Body of pancreas (tissue), 4 donors: ENCODE measurements at regions not wholly inside any gene's neighbourhood (a gene's known extent, or its start where the extent isn't known, plus 50 kb on each side); places are given as distances from the start of the nearest gene placed in this dataset.

ENCODE experiments used
- ATAC-seq: fragments of 150-250 bp; one replicate; pipeline ENCODE4 v1.9.1; 2016
- DNase-seq, 4 donors: peaks; one replicate each; pipeline ENCODE4 v3.0.0-alpha.2; 2019
- H3K27ac ChIP-seq, 4 donors: fragments of 200-600 bp; sonication (generic); 1 replicate in 3 of 4; 2 replicates in 1 of 4; pipeline versions ENCODE4 v1.5.1 to v1.6.1; 2016 to 2019; ENCODE audit warnings: mild to moderate bottlenecking in 1 of 4, mixed read lengths in 1 of 4, moderate library complexity in 1 of 4
- H3K27me3 ChIP-seq, 2 donors: fragments of 200-600 bp; sonication (generic); one replicate each; pipeline ENCODE4 v1.6.0; 2016; ENCODE audit warnings: mild to moderate bottlenecking in 1 of 2
- H3K36me3 ChIP-seq, 2 donors: fragments of 200-600 bp; sonication (generic); replicated peaks in 1 of 2; 2 replicates each; pipeline ENCODE4 v1.5.1; 2016; ENCODE audit warnings: low read depth in 2 of 2; ENCODE audit not compliant: insufficient read depth in 1 of 2
- H3K4me1 ChIP-seq: fragments of 200-600 bp; sonication (generic); one replicate; pipeline ENCODE4 v1.6.0; 2016
- H3K4me3 ChIP-seq, 2 donors: fragments of 200-600 bp; sonication (generic); 1 replicate in 1 of 2; 2 replicates in 1 of 2; pipeline ENCODE4 v1.5.1; 2016 to 2019
- H3K9me3 ChIP-seq, 3 donors: fragments of 200-600 bp; sonication (generic); 1 replicate in 2 of 3; 2 replicates in 1 of 3; pipeline ENCODE4 v1.5.1; 2016
- CTCF ChIP-seq, 7 experiments: fragments of 450-650 bp in 4 of 7; fragments of 200-600 bp in 3 of 7; sonication (generic) in 3 of 7; IDR thresholded peaks; one replicate each; pipeline ENCODE4 v1.5.1; 2016 to 2019; ENCODE audit warnings: antibody characterized with exemption in 7 of 7
- POLR2A ChIP-seq, 3 donors: fragments of 450-650 bp; IDR thresholded peaks; one replicate each; pipeline ENCODE4 v1.6.1; 2016; ENCODE audit warnings: antibody characterized with exemption in 3 of 3, mild to moderate bottlenecking in 2 of 3
- WGBS, 2 donors: methylation state at CpG; one replicate each; pipeline ENCODE4 v1.1.5; 2017; 5-methylcytosine and 5-hydroxymethylcytosine counted together
- intact Hi-C: fragments of 100-400 bp; cut with DNase I; formaldehyde crosslinking; loops from one replicate; pipeline ENCODE4 v1.15.1; 2023

- no peaks in the 10 kb centered on the region for H3K36me3 ChIP-seq
- no peaks in the 10 kb centered on the region for H3K9me3 ChIP-seq
- no peak overlapping the region for H3K4me3 ChIP-seq
- intact Hi-C loops, result no loop called here
- peak; percentile 31 for ATAC-seq
- peak overlapping the region in 1 of 4 donors; percentile 16 for H3K27ac ChIP-seq
- WGBS, 2 donors, result 51 to 62% methylated on average over 6 of the region's 6 CpGs
- peak in 1 of 4 donors; percentile 12 for DNase-seq
- TF ChIP-seq POLR2A (IDR thresholded peaks at IDR 0.05), result no peak
- TF ChIP-seq CTCF (IDR thresholded peaks at IDR 0.05), result no peak
- no peaks in the 10 kb centered on the region for H3K27me3 ChIP-seq
- peaks cover 25% of the 10 kb centered on the region for H3K4me1 ChIP-seq
Observed at GRCh38 chr20:52800734-52801627, 171.2 kb upstream of the TSHZ2 start.

- WGBS, 2 donors, result 92 to 94% methylated on average over 2 of the region's 2 CpGs
- ATAC-seq (no peak), DNase-seq (no peak)
- Histone ChIP-seq H3K4me1 (peaks cover 16% of the 10 kb centered on the region), H3K9me3 (no peaks in the 10 kb centered on the region), H3K27me3 (no peaks in the 10 kb centered on the region), H3K36me3 (no peaks in the 10 kb centered on the region), H3K4me3 (no peak overlapping the region), H3K27ac (no peak overlapping the region)
- TF ChIP-seq POLR2A (IDR thresholded peaks at IDR 0.05), result no peak
- TF ChIP-seq CTCF (IDR thresholded peaks at IDR 0.05), result no peak
- intact Hi-C loops, result no loop called here
Observed at GRCh38 chr20:52799130-52799529, 173.0 kb upstream of the TSHZ2 start.

- Histone ChIP-seq H3K27me3 (no peaks in the 10 kb centered on the region), H3K4me3 (no peak overlapping the region), H3K4me1 (peaks cover 16% of the 10 kb centered on the region), H3K27ac (no peak overlapping the region), H3K36me3 (no peaks in the 10 kb centered on the region), H3K9me3 (no peaks in the 10 kb centered on the region)
- DNase-seq, result no peak
- WGBS, 2 donors, result 94 to 95% methylated on average over 1 of the region's 1 CpG
- intact Hi-C loops, result no loop called here
- no peak for ATAC-seq
- TF ChIP-seq CTCF (IDR thresholded peaks at IDR 0.05) (no peak), POLR2A (IDR thresholded peaks at IDR 0.05) (no peak)
Observed at GRCh38 chr20:52798124-52798523, 174.0 kb upstream of the TSHZ2 start.

- DNase-seq (no peak), ATAC-seq (no peak)
- Histone ChIP-seq H3K4me3 (no peak overlapping the region), H3K27ac (no peak overlapping the region), H3K36me3 (no peaks in the 10 kb centered on the region), H3K27me3 (no peaks in the 10 kb centered on the region), H3K9me3 (no peaks in the 10 kb centered on the region), H3K4me1 (no peaks in the 10 kb centered on the region)
- TF ChIP-seq CTCF (IDR thresholded peaks at IDR 0.05) (no peak), POLR2A (IDR thresholded peaks at IDR 0.05) (no peak)
- intact Hi-C loops, result no loop called here
Observed at GRCh38 chr20:52794853-52795252, 177.3 kb upstream of the TSHZ2 start.
